ENCODE measurements at regions not wholly inside any gene's neighbourhood (a gene's known extent, or its start where the extent isn't known, plus 50 kb on each side); places are given as distances from the start of the nearest gene placed in this dataset.

GRCh38 chr13:97844151-97844550 lies 109.3 kb upstream of the IPO5 start:
- Mint-ChIP-seq H3K27ac (no peak overlapping the region), H3K4me3 (no peak overlapping the region), H3K27me3 (peaks cover 18% of the 10 kb centered on the region), H3K9me3 (peaks cover 2% of the 10 kb centered on the region), H3K36me3 (no peaks in the 10 kb centered on the region), H3K4me1 (ENCODE audit: unreplicated experiment) (no peaks in the 10 kb centered on the region)
- TF ChIP-seq, protein P1, sequence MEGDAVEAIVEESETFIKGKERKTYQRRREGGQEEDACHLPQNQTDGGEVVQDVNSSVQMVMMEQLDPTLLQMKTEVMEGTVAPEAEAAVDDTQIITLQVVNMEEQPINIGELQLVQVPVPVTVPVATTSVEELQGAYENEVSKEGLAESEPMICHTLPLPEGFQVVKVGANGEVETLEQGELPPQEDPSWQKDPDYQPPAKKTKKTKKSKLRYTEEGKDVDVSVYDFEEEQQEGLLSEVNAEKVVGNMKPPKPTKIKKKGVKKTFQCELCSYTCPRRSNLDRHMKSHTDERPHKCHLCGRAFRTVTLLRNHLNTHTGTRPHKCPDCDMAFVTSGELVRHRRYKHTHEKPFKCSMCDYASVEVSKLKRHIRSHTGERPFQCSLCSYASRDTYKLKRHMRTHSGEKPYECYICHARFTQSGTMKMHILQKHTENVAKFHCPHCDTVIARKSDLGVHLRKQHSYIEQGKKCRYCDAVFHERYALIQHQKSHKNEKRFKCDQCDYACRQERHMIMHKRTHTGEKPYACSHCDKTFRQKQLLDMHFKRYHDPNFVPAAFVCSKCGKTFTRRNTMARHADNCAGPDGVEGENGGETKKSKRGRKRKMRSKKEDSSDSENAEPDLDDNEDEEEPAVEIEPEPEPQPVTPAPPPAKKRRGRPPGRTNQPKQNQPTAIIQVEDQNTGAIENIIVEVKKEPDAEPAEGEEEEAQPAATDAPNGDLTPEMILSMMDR (conservative IDR thresholded peaks at IDR 0.05) = no peak
- no peak for DNase-seq (ENCODE audit: extremely low spot score, unreplicated experiment)

- Mint-ChIP-seq H3K9me3 (peaks cover 5% of the 10 kb centered on the region), H3K4me1 (ENCODE audit: unreplicated experiment) (no peaks in the 10 kb centered on the region), H3K36me3 (no peaks in the 10 kb centered on the region), H3K4me3 (no peak overlapping the region), H3K27me3 (no peaks in the 10 kb centered on the region), H3K27ac (no peak overlapping the region)
- no peak for DNase-seq (ENCODE audit: extremely low spot score, unreplicated experiment)
- TF ChIP-seq, protein P1 (conservative IDR thresholded peaks at IDR 0.05) = no peak
Observed at GRCh38 chr13:97848886-97849285, 104.6 kb upstream of the IPO5 start.

DNA sequence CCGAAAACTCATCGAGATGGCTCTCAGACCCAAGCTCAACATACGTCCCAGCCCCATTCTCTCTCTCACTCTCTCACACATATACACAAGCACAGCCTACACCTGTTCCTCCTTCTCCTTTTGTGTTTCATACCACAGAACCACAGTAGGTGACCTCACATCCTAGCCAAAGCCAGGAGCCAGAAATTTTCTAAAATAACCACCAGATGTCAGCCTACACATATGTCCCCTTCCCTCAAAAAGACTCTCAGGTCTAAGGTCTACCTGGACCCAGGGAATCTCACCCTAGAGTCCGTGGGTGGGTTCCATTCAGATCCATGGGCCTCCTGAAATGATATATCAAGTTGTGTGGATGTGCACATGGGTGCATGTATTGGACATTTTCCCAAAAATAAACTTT lies 104.2 kb upstream of the IPO5 start:
- Mint-ChIP-seq H3K27me3 (no peaks in the 10 kb centered on the region), H3K9me3 (peaks cover 5% of the 10 kb centered on the region), H3K4me1 (ENCODE audit: unreplicated experiment) (no peaks in the 10 kb centered on the region), H3K27ac (no peak overlapping the region), H3K4me3 (no peak overlapping the region), H3K36me3 (no peaks in the 10 kb centered on the region)
- TF ChIP-seq, protein P1 (conservative IDR thresholded peaks at IDR 0.05) = peak; percentile 58
- no peak for DNase-seq (ENCODE audit: extremely low spot score, unreplicated experiment)

GRCh38 chr13:97851269-97851668 lies 102.2 kb upstream of the IPO5 start:
- H3K27me3 Mint-ChIP-seq = no peaks in the 10 kb centered on the region
- no peak overlapping the region for H3K4me3 Mint-ChIP-seq
- no peak overlapping the region for H3K27ac Mint-ChIP-seq
- TF ChIP-seq, protein P1 (conservative IDR thresholded peaks at IDR 0.05) = no peak
- H3K9me3 Mint-ChIP-seq = peaks cover 5% of the 10 kb centered on the region
- H3K4me1 Mint-ChIP-seq (ENCODE audit: unreplicated experiment) = peaks cover 7% of the 10 kb centered on the region
- no peak for DNase-seq (ENCODE audit: extremely low spot score, unreplicated experiment)
- no peaks in the 10 kb centered on the region for H3K36me3 Mint-ChIP-seq

- Mint-ChIP-seq H3K27me3 (no peaks in the 10 kb centered on the region), H3K9me3 (peaks cover 5% of the 10 kb centered on the region), H3K4me3 (no peak overlapping the region), H3K36me3 (no peaks in the 10 kb centered on the region), H3K27ac (no peak overlapping the region), H3K4me1 (ENCODE audit: unreplicated experiment) (peaks cover 7% of the 10 kb centered on the region)
- DNase-seq (ENCODE audit: extremely low spot score, unreplicated experiment) = no peak
- TF ChIP-seq, protein P1 (conservative IDR thresholded peaks at IDR 0.05) = no peak
Observed at GRCh38 chr13:97852181-97852874, 101.1 kb upstream of the IPO5 start.

Measured in type B pancreatic cell (in vitro differentiated cells).